ENCODE measurements at regions not wholly inside any gene's neighbourhood (a gene's known extent, or its start where the extent isn't known, plus 50 kb on each side); places are given as distances from the start of the nearest gene placed in this dataset.

GRCh38 chr4:159899596-159899995 lies 796.7 kb downstream of the RAPGEF2 start:
- 90% methylated on average over 4 of the region's 4 CpGs; no CpG with 5 or more reads in 1 of the 2 experiments for WGBS, 2 experiments (ENCODE audit: extremely low coverage in 1 of 2, insufficient coverage in 1 of 2, insufficient read length in 1 of 2, insufficient replicate concordance in 2 of 2, low coverage in 1 of 2, low lambda C conversion rate in 2 of 2, missing lambda C conversion rate in 1 of 2)
- Histone ChIP-seq H2BK15ac (ENCODE audit: low read length) (no peak overlapping the region), H2BK12ac (ENCODE audit: low read depth, low read length) (no peak overlapping the region), H3K27me3 (replicated peaks in 1 of 4; ENCODE audit: control insufficient read depth in 3 of 4, extremely low read depth in 1 of 4, insufficient read depth in 3 of 4, low read length in 3 of 4) (no peaks in the 10 kb centered on the region), H2BK120ac (replicated peaks; ENCODE audit: low read depth, low read length) (no peak overlapping the region), H2BK20ac (ENCODE audit: low read length) (no peak overlapping the region), H3K79me1 (ENCODE audit: low read depth, low read length) (no peaks in the 10 kb centered on the region), H3K9ac (replicated peaks in 1 of 4; ENCODE audit: extremely low read depth in 1 of 4, low read depth in 3 of 4, low read length in 3 of 4) (no peak overlapping the region), H3K4me1 (replicated peaks in 1 of 4; ENCODE audit: control insufficient read depth in 3 of 4, insufficient read depth in 4 of 4, low read length in 3 of 4) (no peaks in the 10 kb centered on the region), H4K20me1 (replicated peaks in 1 of 2; ENCODE audit: control insufficient read depth in 1 of 2, insufficient read depth in 2 of 2, low read length in 2 of 2) (no peaks in the 10 kb centered on the region), H3K4me3 (ENCODE audit: extremely low read depth in 1 of 4, insufficient read depth in 2 of 4, low read depth in 3 of 4, low read length in 4 of 4) (no peak overlapping the region), H3K4ac (replicated peaks; ENCODE audit: insufficient read length, low read depth, low read length) (no peak overlapping the region), H3K79me2 (ENCODE audit: control insufficient read depth in 1 of 2, insufficient read depth in 2 of 2, low read length in 2 of 2) (no peaks in the 10 kb centered on the region), H3K18ac (ENCODE audit: extremely low read depth, low read length) (no peak overlapping the region), H3K23me2 (ENCODE audit: low read depth, low read length) (no peaks in the 10 kb centered on the region), H2AFZ (ENCODE audit: low read length) (no peak overlapping the region), H3K23ac (ENCODE audit: insufficient read length) (no peak overlapping the region), H2AK5ac (ENCODE audit: low read depth, low read length) (no peak overlapping the region), H3K9me3 (ENCODE audit: insufficient read depth in 2 of 2, low read depth in 1 of 2, low read length in 1 of 2) (no peaks in the 10 kb centered on the region), H3K56ac (replicated peaks; ENCODE audit: insufficient read length, low read depth, low read length) (no peak overlapping the region), H3K4me2 (ENCODE audit: insufficient read depth in 1 of 2, low read depth in 2 of 2, low read length in 2 of 2) (no peak overlapping the region), H3K27ac (ENCODE audit: low read depth, low read length) (no peak overlapping the region), H4K5ac (ENCODE audit: insufficient read length, low read depth, low read length) (no peak overlapping the region), H3K36me3 (ENCODE audit: control insufficient read depth in 2 of 4, insufficient read depth in 4 of 4, low read length in 3 of 4) (no peaks in the 10 kb centered on the region), H3K14ac (ENCODE audit: insufficient read length) (no peak overlapping the region), H4K8ac (ENCODE audit: extremely low read depth, insufficient read depth, low read length) (no peak overlapping the region), H4K91ac (replicated peaks; ENCODE audit: insufficient read length, low read length) (no peak overlapping the region), H2BK5ac (ENCODE audit: low read depth, low read length) (no peak overlapping the region)
- CTCF ChIA-PET (ENCODE audit: partially characterized antibody): interaction anchor here (0.5 to 2.1 kb wide), 7 partner anchors 8 to 586 kb away, joined by 3 to 7 read pairs (median 4); no protein-coding TSS in a partner anchor
- DNase-seq (ENCODE audit: low read depth in 1 of 2, low spot score in 2 of 2) (no peak), FAIRE-seq (no peak)
- TF ChIP-seq, protein P1, sequence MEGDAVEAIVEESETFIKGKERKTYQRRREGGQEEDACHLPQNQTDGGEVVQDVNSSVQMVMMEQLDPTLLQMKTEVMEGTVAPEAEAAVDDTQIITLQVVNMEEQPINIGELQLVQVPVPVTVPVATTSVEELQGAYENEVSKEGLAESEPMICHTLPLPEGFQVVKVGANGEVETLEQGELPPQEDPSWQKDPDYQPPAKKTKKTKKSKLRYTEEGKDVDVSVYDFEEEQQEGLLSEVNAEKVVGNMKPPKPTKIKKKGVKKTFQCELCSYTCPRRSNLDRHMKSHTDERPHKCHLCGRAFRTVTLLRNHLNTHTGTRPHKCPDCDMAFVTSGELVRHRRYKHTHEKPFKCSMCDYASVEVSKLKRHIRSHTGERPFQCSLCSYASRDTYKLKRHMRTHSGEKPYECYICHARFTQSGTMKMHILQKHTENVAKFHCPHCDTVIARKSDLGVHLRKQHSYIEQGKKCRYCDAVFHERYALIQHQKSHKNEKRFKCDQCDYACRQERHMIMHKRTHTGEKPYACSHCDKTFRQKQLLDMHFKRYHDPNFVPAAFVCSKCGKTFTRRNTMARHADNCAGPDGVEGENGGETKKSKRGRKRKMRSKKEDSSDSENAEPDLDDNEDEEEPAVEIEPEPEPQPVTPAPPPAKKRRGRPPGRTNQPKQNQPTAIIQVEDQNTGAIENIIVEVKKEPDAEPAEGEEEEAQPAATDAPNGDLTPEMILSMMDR (IDR thresholded peaks at IDR 0.05; ENCODE audit: control extremely low read depth in 1 of 3, insufficient read depth in 1 of 3, low read depth in 1 of 3, low read length in 3 of 3): peak in 1 of 3 experiments; percentile 33; a peak in 1 of 4 replicates
- no peak for TF ChIP-seq CHD1 (IDR thresholded peaks at IDR 0.05; ENCODE audit: low read depth, low read length)
- TF ChIP-seq RAD21 (IDR thresholded peaks at IDR 0.05 in 1 of 2, conservative IDR thresholded peaks at IDR 0.05 in 1 of 2; ENCODE audit: low read depth in 2 of 2, low read length in 2 of 2): peak; percentile 22 to 58; a peak in 3 of 4 replicates
- POLR2A ChIA-PET (ENCODE audit: partially characterized antibody): no interaction called here

All from H1 (cell line).